ENCODE measurements at regions not wholly inside any gene's neighbourhood (a gene's known extent, or its start where the extent isn't known, plus 50 kb on each side); places are given as distances from the start of the nearest gene placed in this dataset.

DNA sequence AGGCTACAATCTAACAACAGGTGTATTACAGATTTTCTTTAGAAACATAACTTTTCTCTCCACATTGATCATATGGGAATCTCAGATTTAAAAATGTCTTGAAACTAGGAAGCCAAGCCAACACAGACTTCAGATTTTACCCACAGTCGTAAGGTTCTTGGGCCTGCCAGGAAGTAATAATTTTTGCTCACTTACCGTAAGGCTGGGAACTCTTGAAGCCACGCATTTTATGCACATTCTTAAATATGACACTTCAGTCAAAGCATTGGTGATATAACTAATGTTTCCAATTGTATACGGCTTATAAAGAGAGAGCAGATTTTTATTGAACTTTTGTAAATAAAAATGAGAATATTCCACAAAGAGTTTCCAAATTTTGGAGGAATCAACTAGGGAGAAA, 328.9 kb upstream of the TRPC7 start:
- intact Hi-C loops (cut with micrococcal nuclease), result loop anchor here (10.0 kb wide), 1 partner anchor 449 kb away; no protein-coding TSS in a partner anchor

DNA sequence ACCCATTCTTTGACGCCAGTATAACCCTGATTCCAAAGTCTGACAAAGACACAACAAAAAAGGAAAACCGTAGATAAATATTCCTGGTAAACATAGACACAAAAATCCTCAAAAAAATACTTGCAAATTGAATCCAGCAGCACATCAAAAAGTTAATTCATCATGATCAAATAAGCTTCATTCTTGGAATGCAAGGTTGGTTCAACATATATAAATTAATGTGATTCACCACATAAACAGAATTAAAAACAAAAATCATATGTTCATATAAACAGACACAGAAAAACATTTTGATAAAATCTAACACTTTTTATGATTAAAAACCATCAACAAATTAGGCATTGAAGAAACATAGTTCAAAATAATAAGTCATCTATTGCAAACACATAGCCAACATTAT, 324.2 kb upstream of the TRPC7 start:
- intact Hi-C loops (cut with micrococcal nuclease), result no loop called here

DNA sequence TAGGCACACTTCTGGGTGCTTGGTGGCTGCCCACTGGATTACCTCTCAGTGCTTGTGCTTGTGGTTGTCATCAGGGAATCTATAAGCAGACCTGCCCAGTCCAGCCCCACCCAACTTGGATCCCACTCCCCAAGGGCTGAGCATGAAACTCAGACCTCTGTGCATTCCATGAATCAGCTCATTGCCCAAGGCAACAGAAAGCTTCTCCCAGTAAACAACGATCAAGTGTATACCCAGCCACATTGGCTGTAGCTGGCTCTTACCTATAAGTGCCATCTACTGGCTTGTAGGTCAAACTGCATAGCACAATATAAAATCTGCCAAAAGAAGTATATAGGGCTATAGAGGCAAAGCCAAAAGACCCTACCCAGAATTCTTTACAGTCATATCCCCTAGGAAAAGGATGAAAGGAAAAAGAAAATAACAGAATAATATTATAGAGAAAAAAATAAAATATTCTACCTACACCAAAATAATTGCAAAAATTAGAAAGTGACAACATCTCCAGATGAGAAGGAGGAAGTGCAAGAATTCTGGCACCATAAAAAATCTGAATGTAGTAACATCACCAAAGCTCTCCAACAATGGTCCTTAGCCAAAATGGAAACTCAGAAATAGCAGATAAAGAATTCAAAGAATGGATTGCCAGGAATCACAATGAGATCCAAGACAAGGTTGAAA, 321.0 kb upstream of the TRPC7 start:
- intact Hi-C loops (cut with micrococcal nuclease), result no loop called here

GRCh38 chr5:136682986-136683385, 317.6 kb upstream of the TRPC7 start:
- intact Hi-C loops (cut with micrococcal nuclease), result no loop called here

DNA sequence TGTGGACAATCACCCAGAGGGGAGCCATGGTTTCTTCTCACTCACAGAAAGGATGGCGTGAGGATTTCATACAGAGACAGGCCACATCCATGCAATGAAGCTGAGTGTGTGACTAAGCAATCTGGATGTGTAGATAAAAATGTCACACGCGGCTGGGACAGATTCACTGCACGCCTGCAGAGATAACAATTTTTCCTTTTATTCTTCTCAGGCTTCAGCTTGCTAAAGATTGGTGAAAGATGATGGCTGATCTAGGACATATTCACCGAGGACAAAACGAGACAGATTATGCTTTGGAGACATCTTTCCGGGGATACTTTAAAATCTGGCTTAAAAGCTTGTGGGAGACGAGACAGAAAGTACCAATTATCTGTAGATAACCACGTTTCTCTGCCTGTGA, 313.9 kb upstream of the TRPC7 start:
- intact Hi-C loops (cut with micrococcal nuclease), result no loop called here

- intact Hi-C loops (cut with micrococcal nuclease), result no loop called here
These were observed 311.9 kb upstream of the TRPC7 start for GRCh38 chr5:136677217-136677616.

GRCh38 chr5:136676685-136677084, 311.3 kb upstream of the TRPC7 start:
- intact Hi-C loops (cut with micrococcal nuclease), result no loop called here

DNA sequence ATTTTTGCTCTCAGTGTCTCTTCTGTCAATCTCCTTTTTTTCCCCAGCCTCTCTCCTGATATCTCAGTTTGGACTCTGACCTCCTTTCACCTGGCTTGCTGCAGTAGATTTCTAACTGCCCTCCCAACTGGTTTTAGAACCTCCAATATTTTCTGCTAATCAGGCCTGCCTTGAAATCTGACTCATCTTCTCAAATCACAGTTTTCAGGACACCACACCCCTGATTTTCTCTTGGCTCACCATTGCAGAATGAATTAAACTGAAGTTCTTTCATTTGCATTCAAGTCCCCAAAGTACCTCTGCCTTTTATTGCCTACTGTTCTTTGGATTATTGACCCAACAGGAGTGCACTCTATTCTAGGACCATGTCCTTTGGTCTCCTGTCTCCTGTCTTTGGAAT, 310.4 kb upstream of the TRPC7 start:
- intact Hi-C loops (cut with micrococcal nuclease), result no loop called here

DNA sequence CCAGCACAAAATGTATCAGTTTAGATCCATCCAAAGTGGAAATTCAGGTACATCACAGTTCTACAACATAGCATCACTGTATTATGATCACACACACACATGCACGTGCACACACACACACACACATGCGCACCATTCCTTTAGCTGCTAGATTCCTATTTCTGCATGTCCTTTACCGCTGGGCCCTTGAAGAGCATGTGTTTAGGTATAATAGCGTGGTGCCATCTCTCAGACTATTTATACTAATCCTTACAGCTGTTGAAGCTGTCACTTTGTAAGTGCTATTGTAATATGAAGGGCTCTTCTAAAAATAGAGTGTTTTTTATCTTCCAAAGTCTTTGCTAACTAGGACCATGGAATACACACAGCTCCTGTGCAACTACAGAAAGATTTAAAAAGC, 308.8 kb upstream of the TRPC7 start:
- intact Hi-C loops (cut with micrococcal nuclease), result no loop called here

DNA sequence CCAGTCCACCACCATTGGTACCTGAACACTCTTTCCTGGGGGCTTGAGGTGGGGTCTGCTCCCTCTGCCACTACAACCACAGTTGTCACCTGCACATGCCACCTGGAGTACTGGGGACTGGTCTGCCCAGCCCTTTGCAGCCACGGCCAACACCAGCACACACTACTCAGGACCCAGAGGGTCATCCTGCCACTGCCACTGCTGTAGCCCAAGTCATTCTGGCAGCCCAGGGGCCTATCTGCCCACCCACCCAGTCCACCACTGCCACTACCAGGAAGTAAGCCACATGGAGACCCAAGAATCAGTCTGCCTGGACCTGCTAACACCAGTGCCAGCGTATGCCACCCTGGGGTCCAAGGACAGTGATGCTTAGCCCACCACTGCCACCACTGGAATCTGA, 302.4 kb upstream of the TRPC7 start:
- intact Hi-C loops (cut with micrococcal nuclease), result no loop called here

DNA sequence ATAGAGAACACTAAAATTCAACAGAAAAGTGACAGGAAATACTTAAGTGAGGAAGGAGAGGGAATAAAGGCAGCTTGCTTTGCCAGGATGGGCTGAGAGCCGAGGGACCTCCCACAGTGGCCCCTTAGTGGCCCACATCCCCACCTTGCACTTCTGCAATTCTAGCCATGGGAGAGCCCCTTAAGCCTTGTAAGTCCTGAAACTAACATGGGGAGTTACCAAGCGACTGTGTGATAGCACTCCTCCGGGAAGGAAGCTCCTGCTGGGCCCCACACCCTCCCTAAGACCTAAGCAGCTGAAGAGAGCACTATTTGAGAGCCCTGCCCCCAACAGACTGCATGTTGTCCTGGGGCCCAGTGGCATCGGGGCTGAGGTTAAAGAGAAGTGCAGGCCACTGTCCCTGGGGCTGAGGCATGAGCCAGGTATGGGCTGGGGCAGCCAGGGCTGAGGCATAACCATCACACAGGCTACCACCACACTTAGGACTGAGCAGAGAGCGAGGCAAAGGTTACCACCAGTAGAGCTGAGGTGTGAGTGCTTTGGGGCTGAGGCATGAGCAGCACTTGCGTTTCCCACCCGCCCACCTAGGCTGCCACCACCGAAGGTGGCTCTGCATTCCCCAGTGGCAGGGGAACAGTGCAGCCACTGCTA, 301.8 kb upstream of the TRPC7 start:
- intact Hi-C loops (cut with micrococcal nuclease), result no loop called here

- intact Hi-C loops (cut with micrococcal nuclease), result no loop called here
These were observed 300.0 kb upstream of the TRPC7 start for GRCh38 chr5:136665331-136665730.

- intact Hi-C loops (cut with micrococcal nuclease), result no loop called here
These were observed 295.7 kb upstream of the TRPC7 start for GRCh38 chr5:136661026-136661425.

GRCh38 chr5:136656811-136657210, 291.5 kb upstream of the TRPC7 start:
- intact Hi-C loops (cut with micrococcal nuclease), result no loop called here

DNA sequence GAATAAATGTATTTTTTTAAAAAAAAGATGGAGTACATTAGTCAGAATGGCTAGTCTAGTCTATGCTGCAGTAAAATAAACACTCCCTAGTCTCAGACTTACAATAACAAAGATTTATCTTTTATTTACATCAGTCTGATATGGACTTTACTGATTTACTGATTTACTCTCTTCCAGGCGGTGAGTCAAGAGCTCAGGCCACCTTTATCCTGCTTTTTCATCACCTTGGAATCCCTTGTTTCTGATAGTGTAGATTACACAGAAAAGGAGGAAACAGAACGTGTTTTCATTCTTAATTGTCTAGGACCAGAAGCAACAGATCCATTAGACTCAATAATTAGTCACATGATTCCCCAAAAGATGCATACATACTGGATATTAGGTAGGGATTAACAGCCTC, 290.1 kb upstream of the TRPC7 start:
- intact Hi-C loops (cut with micrococcal nuclease), result no loop called here

- intact Hi-C loops (cut with micrococcal nuclease), result no loop called here
These were observed 281.6 kb upstream of the TRPC7 start for GRCh38 chr5:136646915-136647314.

- intact Hi-C loops (cut with micrococcal nuclease), result no loop called here
These were observed 277.6 kb upstream of the TRPC7 start for GRCh38 chr5:136642976-136643375.

DNA sequence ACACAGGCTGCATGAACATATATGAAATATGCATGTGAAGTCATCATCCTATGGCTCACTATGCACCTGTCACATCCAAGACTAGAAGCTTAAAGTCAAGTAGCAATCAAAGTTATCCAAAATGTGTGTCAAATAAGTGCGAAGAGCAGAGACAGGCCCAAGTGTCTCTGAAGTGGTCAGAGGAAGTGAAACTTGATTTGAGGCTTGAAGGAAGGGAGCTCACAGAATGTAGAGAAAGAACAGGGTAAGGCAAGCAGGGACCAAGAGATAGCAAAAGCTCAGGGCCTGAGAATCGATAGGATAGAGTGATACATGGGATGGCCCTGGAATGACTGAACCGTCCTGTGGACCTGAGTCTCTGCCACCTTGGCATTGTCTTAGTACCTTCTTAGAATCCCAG, 274.3 kb upstream of the TRPC7 start:
- intact Hi-C loops (cut with micrococcal nuclease), result no loop called here

DNA sequence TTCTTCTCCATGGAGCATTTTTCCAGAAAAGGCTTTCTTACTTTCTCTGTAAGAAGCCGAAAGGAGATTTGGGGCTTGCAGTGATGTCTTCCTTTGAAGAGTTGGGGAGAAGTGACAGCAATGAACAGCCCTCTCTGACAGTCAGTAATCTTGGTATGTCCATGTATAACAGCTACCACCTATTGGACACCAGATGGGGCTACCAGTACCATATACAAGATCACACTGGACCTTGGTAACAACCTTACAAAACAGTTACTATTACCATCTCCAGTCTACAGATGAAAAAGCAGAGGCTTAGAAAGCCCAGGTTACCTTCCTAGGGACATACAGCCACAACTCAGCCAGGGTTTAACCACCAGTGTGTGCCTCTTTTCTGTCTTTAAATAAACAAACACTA, 272.7 kb upstream of the TRPC7 start:
- intact Hi-C loops (cut with micrococcal nuclease), result no loop called here

DNA sequence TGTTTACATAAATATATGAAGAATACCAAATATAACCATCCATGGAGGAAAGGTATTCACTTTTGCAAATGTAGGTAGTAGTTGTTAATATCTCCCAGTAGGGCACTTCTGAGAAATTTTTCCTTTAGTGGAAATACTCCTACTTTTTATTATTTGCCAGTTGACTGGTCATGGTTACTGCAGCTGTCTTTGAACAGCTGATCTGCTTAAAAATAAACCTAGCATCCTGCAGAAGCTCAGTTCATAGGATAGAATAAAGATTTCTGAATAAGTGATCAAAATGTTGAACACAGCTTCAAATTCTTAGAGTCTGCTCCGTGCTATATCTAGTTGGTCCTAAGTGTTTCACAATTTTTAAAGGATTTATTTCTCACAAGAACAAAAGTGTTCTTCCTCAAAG, 270.7 kb upstream of the TRPC7 start:
- intact Hi-C loops (cut with micrococcal nuclease), result no loop called here

GRCh38 chr5:136631186-136631585, 265.8 kb upstream of the TRPC7 start:
- intact Hi-C loops (cut with micrococcal nuclease), result no loop called here

DNA sequence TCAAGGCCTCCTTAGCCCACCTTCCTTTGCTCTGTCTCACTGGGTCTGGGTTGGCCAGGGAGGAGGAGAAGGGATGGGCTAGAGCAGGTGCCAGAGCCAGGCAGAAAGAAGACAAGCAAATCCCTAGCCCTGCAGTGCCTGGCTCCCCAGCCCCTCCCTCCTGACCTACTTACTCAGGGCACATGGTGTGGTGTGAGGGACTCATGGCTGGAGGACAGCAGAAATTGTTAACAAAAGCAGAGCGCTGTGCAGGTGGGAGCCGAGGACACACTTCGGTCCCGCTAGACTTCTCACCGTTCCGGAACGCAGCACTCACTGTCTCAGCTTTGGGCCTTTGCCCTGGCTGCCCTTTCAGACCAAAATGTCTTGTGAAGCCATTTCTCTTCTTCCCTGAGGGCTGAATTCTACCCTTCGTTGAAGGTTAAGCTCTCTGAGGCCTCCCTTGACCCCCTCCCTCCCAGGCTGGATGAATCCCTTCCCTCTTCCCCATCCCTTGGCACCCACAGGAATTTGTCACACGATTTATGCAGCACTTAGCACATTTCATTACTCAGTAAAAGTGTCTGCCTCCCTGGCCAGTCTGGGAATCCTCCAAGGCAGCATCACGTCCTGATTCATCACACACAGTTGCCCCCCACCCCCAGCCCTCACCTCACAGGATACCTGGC, 263.9 kb upstream of the TRPC7 start:
- intact Hi-C loops (cut with micrococcal nuclease), result no loop called here

GRCh38 chr5:136626531-136626930, 261.2 kb upstream of the TRPC7 start:
- intact Hi-C loops (cut with micrococcal nuclease), result no loop called here
